HG03097 (cell line): ENCODE measurements at regions not wholly inside any gene's neighbourhood (a gene's known extent, or its start where the extent isn't known, plus 50 kb on each side); places are given as distances from the start of the nearest gene placed in this dataset.
"Not testable (repeated sequence)": the region's sequence is repeated elsewhere in the genome, so short reads cannot be mapped to it uniquely, and the experiment has no call there.

Experiments
- ATAC-seq: cut with Tn5 transposase; IDR thresholded peaks from one replicate; pipeline ENCODE4 v1.9.1; 2021; ENCODE audit not compliant: unreplicated experiment, low FRiP score

GRCh38 chr5:166639151-166639550 lies 1652.3 kb upstream of the WWC1 start:
- no peak for ATAC-seq

DNA sequence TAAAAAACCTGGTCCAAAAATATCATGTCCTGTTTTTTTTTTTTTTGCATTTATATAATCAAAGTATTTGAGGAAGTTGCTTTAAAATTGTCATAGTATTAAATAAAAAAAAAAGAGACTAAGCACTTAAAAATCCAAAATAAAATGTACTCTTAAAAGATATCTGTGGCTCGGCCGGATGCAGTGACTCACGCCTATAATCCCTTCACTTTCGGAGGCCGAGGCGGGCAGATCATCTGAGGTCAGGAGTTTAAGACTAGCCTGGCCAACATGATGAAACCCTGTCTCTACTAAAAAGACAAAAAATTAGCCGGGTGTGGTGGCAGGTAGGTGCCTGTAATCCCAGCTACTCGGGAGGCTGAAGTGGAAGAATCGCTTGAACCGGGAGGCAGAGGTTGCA lies 1651.3 kb upstream of the WWC1 start:
- not testable (repeated sequence) for ATAC-seq

DNA sequence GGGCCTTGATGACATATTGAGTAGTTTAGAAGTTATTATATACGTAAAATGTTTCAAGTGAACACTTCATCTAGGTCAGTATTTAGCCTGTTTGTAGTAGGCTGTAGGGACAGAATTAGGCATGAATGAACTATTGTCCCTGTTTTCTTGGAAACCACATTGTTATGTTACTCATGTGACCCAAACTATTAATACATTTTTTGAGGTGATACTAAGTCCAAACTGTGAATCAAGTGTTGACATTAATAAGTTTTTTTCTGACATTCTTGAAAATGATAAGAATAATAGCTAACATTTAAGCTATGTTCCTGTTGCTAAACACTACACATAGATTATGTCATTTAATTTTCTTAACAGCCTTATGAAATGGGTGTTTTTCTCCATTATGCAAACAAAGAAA lies 1642.7 kb upstream of the WWC1 start:
- no peak for ATAC-seq

GRCh38 chr5:166649676-166650075 lies 1641.8 kb upstream of the WWC1 start:
- ATAC-seq = no peak

DNA sequence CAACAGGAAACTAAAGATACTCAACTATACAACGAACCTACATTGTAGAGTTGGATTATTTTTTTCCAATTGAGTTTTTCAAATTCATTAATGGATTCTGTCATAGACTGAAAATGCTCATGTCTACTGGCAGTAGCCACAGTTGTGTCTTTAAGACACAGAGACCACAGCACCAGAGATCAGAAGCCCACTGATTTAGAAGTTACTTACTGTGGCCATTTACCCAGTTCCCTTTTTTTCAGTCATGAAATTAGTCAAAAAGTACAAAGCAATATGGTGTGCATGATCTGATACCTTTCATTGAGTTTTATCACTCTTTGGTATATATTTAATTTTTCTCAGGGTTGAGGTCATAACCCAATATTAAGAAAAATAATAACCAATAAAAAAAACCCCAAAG lies 1640.2 kb upstream of the WWC1 start:
- no peak for ATAC-seq

GRCh38 chr5:166671811-166672210 lies 1619.6 kb upstream of the WWC1 start:
- ATAC-seq = no peak

DNA sequence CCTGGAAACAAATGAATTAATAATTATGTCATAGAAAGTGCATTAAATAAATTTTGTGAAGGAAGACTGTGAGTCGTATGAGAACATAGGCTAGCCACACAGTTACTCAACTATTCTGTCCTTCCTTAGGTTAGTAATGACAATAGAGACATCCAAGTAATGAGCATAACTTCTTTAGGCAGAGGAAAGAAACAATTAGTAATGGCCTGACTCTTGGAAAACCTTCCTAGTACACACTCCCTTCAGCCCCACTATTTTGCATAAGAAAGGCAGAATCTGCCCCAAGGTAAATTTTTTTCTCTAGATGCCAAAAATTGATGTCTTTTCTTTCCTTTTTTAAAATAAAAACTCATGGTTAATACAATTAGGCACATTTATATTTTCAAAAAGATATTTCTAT lies 1619.0 kb upstream of the WWC1 start:
- ATAC-seq = no peak

GRCh38 chr5:166677891-166678290 lies 1613.6 kb upstream of the WWC1 start:
- ATAC-seq = no peak

GRCh38 chr5:166679331-166679730 lies 1612.1 kb upstream of the WWC1 start:
- ATAC-seq = no peak

DNA sequence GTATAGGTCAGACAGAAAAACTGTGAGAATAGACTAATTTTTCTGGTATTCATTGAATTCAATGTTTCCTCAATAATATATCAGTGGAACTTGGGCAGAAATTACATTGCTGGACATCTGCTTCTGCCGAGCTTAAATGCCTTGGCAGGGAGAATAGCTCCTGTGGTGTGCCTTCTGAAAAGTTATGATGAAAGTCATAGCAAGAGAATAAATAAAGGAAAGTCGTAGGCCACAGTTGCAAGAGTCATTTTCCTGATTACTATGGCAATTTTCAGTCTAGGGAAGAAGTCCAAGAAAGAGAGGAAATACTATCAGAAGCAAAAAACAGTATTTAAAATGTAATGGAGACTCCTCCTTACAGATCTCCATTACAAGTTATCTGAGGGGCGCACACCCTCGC lies 1596.1 kb upstream of the WWC1 start:
- no peak for ATAC-seq

DNA sequence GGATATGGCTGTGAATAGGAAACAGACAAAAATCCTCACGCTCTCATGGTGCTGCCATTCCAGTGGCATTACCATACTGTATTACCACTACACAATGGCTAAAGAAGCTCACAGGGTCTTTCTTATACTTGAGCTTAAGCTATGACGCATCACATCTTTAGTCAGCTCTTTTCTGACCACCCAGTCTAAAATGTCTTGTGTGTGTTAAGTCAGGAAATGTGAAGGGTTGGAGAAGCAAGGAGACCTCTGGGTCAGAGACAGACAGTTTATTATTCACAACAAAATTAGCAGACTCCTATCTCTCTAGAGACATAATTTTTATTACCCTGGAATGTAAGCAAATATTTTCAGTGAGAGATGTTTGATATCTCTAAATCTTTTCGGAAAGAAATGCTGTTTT lies 1583.2 kb upstream of the WWC1 start:
- no peak for ATAC-seq

- ATAC-seq = no peak
Measured at GRCh38 chr5:166709691-166710090, 1581.8 kb upstream of the WWC1 start.

- no peak for ATAC-seq
Measured at GRCh38 chr5:166710271-166710670, 1581.2 kb upstream of the WWC1 start.

DNA sequence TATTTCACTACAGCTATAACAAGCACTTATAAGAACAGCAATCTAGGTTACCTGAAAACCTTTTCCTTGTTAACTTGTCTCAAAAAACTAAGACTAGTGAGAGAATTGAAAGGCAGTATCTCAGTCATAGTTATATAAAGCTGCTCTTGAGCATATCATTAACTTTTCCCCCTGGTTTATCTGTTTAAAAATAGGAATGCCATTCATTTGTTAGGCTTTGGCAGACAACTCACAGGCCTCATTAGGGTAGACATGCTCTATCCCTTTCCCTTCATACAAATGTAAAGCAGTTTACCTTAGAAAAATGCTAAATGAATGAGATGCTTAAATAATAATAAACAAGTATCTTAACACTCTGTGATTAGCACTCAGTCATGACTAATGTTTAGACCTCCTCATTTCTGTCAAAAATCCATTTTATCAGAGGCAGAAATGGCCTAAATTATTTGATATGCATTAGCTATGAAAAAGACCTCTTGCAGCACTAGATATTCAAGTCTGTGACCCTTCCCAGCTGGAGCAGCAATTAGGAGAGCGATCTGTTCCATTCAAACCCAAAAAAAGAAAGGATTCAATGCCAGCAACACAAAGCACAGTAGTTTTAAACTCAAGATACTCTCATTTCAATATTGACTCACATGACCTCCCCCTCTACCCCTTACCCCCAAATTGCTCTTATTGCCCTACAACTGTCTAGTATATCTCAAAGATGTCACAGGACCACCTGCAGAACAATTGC lies 1578.8 kb upstream of the WWC1 start:
- ATAC-seq = no peak

DNA sequence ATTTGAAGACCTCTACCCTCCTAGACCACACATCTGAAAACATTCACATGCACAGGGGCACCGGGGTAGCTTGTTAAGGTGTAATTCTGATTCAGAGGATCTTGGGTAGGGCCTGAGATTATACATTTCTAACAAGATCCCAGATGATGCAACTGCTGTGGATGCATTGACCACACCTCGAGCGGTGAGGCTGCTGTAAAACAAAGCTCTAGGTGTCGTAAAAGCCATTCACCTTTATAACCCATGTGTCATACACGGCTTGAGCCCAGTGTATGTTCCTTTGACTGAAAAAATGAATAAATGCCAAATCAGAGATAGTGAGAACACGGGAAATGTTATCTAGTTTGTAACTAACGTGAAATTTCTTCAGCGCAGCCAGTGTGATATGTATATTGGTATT lies 1578.2 kb upstream of the WWC1 start:
- ATAC-seq = no peak

GRCh38 chr5:166716856-166717492 lies 1574.5 kb upstream of the WWC1 start:
- no peak for ATAC-seq

DNA sequence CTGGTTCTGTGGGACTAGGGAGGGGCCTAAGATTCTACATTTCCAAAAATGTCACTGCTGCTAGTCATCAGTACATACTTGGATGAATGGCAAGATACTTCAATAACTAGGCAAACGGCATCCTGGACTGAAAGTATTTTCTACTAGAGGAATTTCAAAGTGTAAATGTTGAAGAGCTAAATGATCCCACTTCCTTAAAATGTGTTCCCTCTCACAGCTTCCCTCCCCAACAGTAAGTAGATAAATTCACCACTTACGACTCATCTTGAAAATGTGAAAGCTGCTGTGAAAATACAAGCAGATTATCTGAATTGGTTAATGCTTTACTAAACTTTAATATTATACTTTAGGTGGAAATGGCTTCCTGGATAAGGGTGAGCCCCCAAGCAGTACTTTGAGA lies 1571.5 kb upstream of the WWC1 start:
- no peak for ATAC-seq

DNA sequence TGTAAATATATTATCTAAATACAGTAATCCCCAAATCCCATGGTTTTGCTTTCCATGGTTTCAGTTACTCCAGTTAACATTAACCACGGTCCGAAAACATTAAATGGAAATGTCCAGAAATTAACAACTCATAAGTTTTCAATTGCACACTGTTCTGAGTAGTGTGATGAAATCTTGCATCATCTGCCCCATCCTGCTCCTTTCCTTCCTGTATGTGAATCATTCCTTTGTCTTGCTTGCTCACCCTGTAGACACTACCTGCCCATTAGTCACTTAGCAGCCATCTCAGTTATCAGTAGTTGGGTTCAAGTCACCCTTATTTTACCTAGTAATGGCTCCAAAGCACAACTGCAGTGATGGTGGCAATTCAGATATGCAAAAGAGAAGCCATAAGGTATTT lies 1568.5 kb upstream of the WWC1 start:
- no peak for ATAC-seq

- no peak for ATAC-seq
Measured at GRCh38 chr5:166724284-166724683, 1567.2 kb upstream of the WWC1 start.

GRCh38 chr5:166725593-166725992 lies 1565.9 kb upstream of the WWC1 start:
- no peak for ATAC-seq

- ATAC-seq = no peak
Measured at GRCh38 chr5:166726406-166726805, 1565.0 kb upstream of the WWC1 start.

GRCh38 chr5:166742951-166743350 lies 1548.5 kb upstream of the WWC1 start:
- ATAC-seq = not testable (repeated sequence)
